Endometrium (tissue), 2 donors: ENCODE measurements at regions not wholly inside any gene's neighbourhood (a gene's known extent, or its start where the extent isn't known, plus 50 kb on each side); places are given as distances from the start of the nearest gene placed in this dataset.
"Not testable (repeated sequence)": the region's sequence is repeated elsewhere in the genome, so short reads cannot be mapped to it uniquely, and the experiment has no call there.

Source experiments
- FAIRE-seq: peaks from 2 replicates; lab custom pipeline; 2012; peaks lifted over from hg19 to GRCh38; lab: Jason Lieb, UNC
- donor health status: control.
- donor health status: control.

- no peak for FAIRE-seq
These were observed 91.3 kb downstream of the MFAP3L start for GRCh38 chr4:169934794-169935429.

GRCh38 chr4:169933531-169933930 lies 92.7 kb downstream of the MFAP3L start:
- no peak for FAIRE-seq

GRCh38 chr4:169931964-169932363 lies 94.2 kb downstream of the MFAP3L start:
- FAIRE-seq: no peak

- not testable (repeated sequence) for FAIRE-seq
These were observed 95.4 kb downstream of the MFAP3L start for GRCh38 chr4:169930755-169931154.

- no peak for FAIRE-seq
These were observed 98.9 kb downstream of the MFAP3L start for GRCh38 chr4:169927280-169927679.

GRCh38 chr4:169925678-169926077 lies 100.5 kb downstream of the MFAP3L start:
- no peak for FAIRE-seq

- FAIRE-seq: no peak
These were observed 103.4 kb downstream of the MFAP3L start for GRCh38 chr4:169922632-169923276.

GRCh38 chr4:169921732-169922131 lies 104.5 kb downstream of the MFAP3L start:
- no peak for FAIRE-seq

- FAIRE-seq: no peak
These were observed 105.0 kb downstream of the MFAP3L start for GRCh38 chr4:169921237-169921636.

- not testable (repeated sequence) for FAIRE-seq
These were observed 106.7 kb downstream of the MFAP3L start for GRCh38 chr4:169919194-169920124.

GRCh38 chr4:169915545-169915944 lies 110.7 kb downstream of the MFAP3L start:
- no peak for FAIRE-seq

- no peak for FAIRE-seq
These were observed 111.3 kb downstream of the MFAP3L start for GRCh38 chr4:169914866-169915265.

- no peak for FAIRE-seq
These were observed 113.2 kb downstream of the MFAP3L start for GRCh38 chr4:169912996-169913395.

- FAIRE-seq: no peak
These were observed 116.3 kb downstream of the MFAP3L start for GRCh38 chr4:169909897-169910296.

GRCh38 chr4:169909479-169909878 lies 116.7 kb downstream of the MFAP3L start:
- FAIRE-seq: no peak

GRCh38 chr4:169907705-169908104 lies 118.5 kb downstream of the MFAP3L start:
- no peak for FAIRE-seq

GRCh38 chr4:169906821-169907220 lies 119.4 kb downstream of the MFAP3L start:
- no peak for FAIRE-seq

GRCh38 chr4:169906104-169906503 lies 120.1 kb downstream of the MFAP3L start:
- FAIRE-seq: no peak

GRCh38 chr4:169902658-169903345 lies 123.4 kb downstream of the MFAP3L start:
- no peak for FAIRE-seq

GRCh38 chr4:169900241-169900845 lies 125.9 kb downstream of the MFAP3L start:
- no peak for FAIRE-seq

GRCh38 chr4:169899295-169899694 lies 126.9 kb downstream of the MFAP3L start:
- no peak for FAIRE-seq

- no peak for FAIRE-seq
These were observed 128.1 kb downstream of the MFAP3L start for GRCh38 chr4:169898095-169898494.
